ENCODE measurements at regions not wholly inside any gene's neighbourhood (a gene's known extent, or its start where the extent isn't known, plus 50 kb on each side); places are given as distances from the start of the nearest gene placed in this dataset.

DNA sequence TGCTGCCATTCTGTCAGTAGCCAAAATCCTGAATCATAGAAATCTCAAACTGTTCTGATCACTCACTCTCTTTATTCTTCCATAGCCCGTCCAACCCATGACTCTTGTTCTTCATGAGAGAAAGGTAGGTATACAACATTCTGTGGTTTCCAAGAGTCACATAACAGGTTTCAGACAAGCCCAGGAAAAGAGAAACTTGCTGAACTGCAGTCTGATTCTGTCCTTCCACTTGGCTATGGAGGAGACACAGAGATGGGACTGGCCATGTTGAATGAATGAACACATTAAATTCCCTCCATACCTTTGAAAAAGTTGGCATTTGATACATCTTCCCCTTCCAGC is 880.2 kb upstream of the CELF4 start:
- no peak overlapping the region for H3K4me3 ChIP-seq (ENCODE audit: low read depth, low read length)
- DNase-seq (ENCODE audit: low read depth) = no peak
- TF ChIP-seq, protein P1, sequence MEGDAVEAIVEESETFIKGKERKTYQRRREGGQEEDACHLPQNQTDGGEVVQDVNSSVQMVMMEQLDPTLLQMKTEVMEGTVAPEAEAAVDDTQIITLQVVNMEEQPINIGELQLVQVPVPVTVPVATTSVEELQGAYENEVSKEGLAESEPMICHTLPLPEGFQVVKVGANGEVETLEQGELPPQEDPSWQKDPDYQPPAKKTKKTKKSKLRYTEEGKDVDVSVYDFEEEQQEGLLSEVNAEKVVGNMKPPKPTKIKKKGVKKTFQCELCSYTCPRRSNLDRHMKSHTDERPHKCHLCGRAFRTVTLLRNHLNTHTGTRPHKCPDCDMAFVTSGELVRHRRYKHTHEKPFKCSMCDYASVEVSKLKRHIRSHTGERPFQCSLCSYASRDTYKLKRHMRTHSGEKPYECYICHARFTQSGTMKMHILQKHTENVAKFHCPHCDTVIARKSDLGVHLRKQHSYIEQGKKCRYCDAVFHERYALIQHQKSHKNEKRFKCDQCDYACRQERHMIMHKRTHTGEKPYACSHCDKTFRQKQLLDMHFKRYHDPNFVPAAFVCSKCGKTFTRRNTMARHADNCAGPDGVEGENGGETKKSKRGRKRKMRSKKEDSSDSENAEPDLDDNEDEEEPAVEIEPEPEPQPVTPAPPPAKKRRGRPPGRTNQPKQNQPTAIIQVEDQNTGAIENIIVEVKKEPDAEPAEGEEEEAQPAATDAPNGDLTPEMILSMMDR (IDR thresholded peaks at IDR 0.05; ENCODE audit: low read depth, low read length) = no peak
- TF ChIP-seq POLR2A (IDR thresholded peaks at IDR 0.05; ENCODE audit: extremely low read depth, insufficient read length) = no peak

DNA sequence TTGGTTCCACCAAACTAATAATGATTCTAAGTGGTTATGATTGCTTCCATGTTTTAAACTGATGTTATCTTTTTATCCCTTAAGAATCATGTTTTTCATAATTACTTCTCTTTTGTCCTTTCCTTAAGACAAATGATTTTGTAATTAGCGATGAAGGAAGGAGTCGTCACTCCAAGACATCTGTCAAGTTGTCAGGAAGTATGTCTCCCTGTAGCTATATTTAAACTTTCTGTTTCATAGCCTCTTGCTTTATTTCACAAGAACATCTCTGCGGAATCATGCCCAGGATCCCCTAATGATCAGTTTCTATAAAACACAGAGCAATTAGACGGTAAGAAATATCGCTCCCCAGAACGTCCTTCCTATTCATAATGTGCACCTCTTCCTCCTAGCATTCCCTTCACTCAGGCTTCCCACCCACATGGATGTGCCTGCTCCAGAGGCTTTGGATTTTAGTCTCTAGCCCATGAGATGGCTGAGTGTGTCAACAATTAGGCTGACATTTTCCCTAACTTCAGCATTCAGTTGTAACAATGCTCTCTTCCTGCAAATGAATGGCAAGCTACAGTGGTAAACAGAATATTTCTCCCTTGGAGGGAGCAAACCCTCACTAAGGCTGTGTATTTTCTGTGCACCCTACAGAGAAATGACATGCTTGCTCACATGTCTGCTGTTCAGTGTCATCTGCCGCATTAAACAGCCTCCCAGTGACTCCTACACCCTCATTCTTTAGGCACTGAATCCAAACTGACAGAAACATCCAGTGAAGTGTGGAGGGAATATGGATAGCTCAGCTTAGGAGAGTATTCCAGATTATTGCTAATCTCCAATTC is 879.6 kb upstream of the CELF4 start:
- TF ChIP-seq, protein P1 (IDR thresholded peaks at IDR 0.05; ENCODE audit: low read depth, low read length) = no peak
- TF ChIP-seq POLR2A (IDR thresholded peaks at IDR 0.05; ENCODE audit: extremely low read depth, insufficient read length) (no peak), MYC (IDR thresholded peaks at IDR 0.05; ENCODE audit: low read depth, low read length) (no peak)
- no peak overlapping the region for H3K4me3 ChIP-seq (ENCODE audit: low read depth, low read length)
- DNase-seq (ENCODE audit: low read depth) = no peak

- TF ChIP-seq, protein P2, sequence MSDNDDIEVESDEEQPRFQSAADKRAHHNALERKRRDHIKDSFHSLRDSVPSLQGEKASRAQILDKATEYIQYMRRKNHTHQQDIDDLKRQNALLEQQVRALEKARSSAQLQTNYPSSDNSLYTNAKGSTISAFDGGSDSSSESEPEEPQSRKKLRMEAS (IDR thresholded peaks at IDR 0.05; ENCODE audit: low read depth, low read length) = no peak
- TF ChIP-seq POLR2A (IDR thresholded peaks at IDR 0.05; ENCODE audit: extremely low read depth, insufficient read length) = no peak
- no peak overlapping the region for H3K4me3 ChIP-seq (ENCODE audit: low read depth, low read length)
- DNase-seq (ENCODE audit: low read depth) = no peak
Observed at GRCh38 chr18:38427736-38428135, 862.1 kb upstream of the CELF4 start.

- DNase-seq (ENCODE audit: low read depth) = peak; percentile 51
- H3K4me3 ChIP-seq (ENCODE audit: low read depth, low read length) = no peak overlapping the region
- TF ChIP-seq POLR2A (IDR thresholded peaks at IDR 0.05; ENCODE audit: extremely low read depth, insufficient read length) = no peak
- no peak for TF ChIP-seq MYC (IDR thresholded peaks at IDR 0.05; ENCODE audit: low read depth, low read length)
- TF ChIP-seq, protein P1 (IDR thresholded peaks at IDR 0.05; ENCODE audit: low read depth, low read length) = peak; percentile 21
- TF ChIP-seq, protein P2 (IDR thresholded peaks at IDR 0.05; ENCODE audit: low read depth, low read length) = no peak
Observed at GRCh38 chr18:38427234-38427633, 861.6 kb upstream of the CELF4 start.

- TF ChIP-seq, protein P2 (IDR thresholded peaks at IDR 0.05; ENCODE audit: low read depth, low read length) = no peak
- TF ChIP-seq POLR2A (IDR thresholded peaks at IDR 0.05; ENCODE audit: extremely low read depth, insufficient read length) (no peak), MYC (IDR thresholded peaks at IDR 0.05; ENCODE audit: low read depth, low read length) (no peak)
- TF ChIP-seq, protein P1 (IDR thresholded peaks at IDR 0.05; ENCODE audit: low read depth, low read length) = no peak
- H3K4me3 ChIP-seq (ENCODE audit: low read depth, low read length) = no peak overlapping the region
- no peak for DNase-seq (ENCODE audit: low read depth)
Observed at GRCh38 chr18:38421872-38422615, 856.4 kb upstream of the CELF4 start.

- no peak for DNase-seq (ENCODE audit: low read depth)
- H3K4me3 ChIP-seq (ENCODE audit: low read depth, low read length) = no peak overlapping the region
- no peak for TF ChIP-seq MYC (IDR thresholded peaks at IDR 0.05; ENCODE audit: low read depth, low read length)
- no peak for TF ChIP-seq POLR2A (IDR thresholded peaks at IDR 0.05; ENCODE audit: extremely low read depth, insufficient read length)
- TF ChIP-seq, protein P2 (IDR thresholded peaks at IDR 0.05; ENCODE audit: low read depth, low read length) = no peak
- TF ChIP-seq, protein P1 (IDR thresholded peaks at IDR 0.05; ENCODE audit: low read depth, low read length) = no peak
Observed at GRCh38 chr18:38421021-38421420, 855.4 kb upstream of the CELF4 start.
